WTC11 (cell line): ENCODE measurements at regions not wholly inside any gene's neighbourhood (a gene's known extent, or its start where the extent isn't known, plus 50 kb on each side); places are given as distances from the start of the nearest gene placed in this dataset.

Experiments
- ATAC-seq: fragments of 200-7000 bp; cut with Tn5 transposase; 2 replicates; pipeline ENCODE4 v1.10.0; 2021; ENCODE audit warnings: mild to moderate bottlenecking, moderate library complexity
- CTCF ChIA-PET: fragments of 300-600 bp; sonication (Branson Sonifier 250); formaldehyde crosslinking; loops from one replicate; lab custom pipeline; 2021; ENCODE audit warnings: antibody characterized with exemption; lab: Charles Lee
- POLR2A ChIA-PET: fragments of 350-600 bp; sonication (Branson Sonifier 250); formaldehyde crosslinking; loops from one replicate; lab custom pipeline; 2021; ENCODE audit warnings: antibody characterized with exemption; lab: Charles Lee
- DNase-seq: peaks from one replicate; pipeline ENCODE4 v3.0.0; 2021; ENCODE audit warnings: low spot score
- H3K27ac Mint-ChIP-seq: 2 replicates; pipeline ENCODE4 v1.8.0; 2021; ENCODE audit warnings: mixed read lengths
- H3K27me3 Mint-ChIP-seq: 2 replicates; pipeline ENCODE4 v1.8.0; 2021; ENCODE audit warnings: low read depth, mild to moderate bottlenecking, moderate library complexity, mixed read lengths
- H3K36me3 Mint-ChIP-seq: 2 replicates; pipeline ENCODE4 v1.8.0; 2021; ENCODE audit warnings: mixed read lengths
- H3K4me1 Mint-ChIP-seq: 2 replicates; pipeline ENCODE4 v1.8.0; 2022; ENCODE audit warnings: mixed read lengths
- H3K4me3 Mint-ChIP-seq: 2 replicates; pipeline ENCODE4 v1.8.0; 2021; ENCODE audit warnings: mild to moderate bottlenecking, moderate library complexity, mixed read lengths
- H3K9me3 Mint-ChIP-seq: 2 replicates; pipeline ENCODE4 v1.8.0; 2021; ENCODE audit warnings: mixed read lengths
- AR ChIP-seq: fragments of 250-450 bp; sonication (Bioruptor Pico); IDR thresholded peaks from 2 replicates; pipeline ENCODE4 v1.9.0; 2021; ENCODE audit warnings: mild to moderate bottlenecking
- CBFB ChIP-seq: sonication (generic); formaldehyde crosslinking; IDR thresholded peaks from 2 replicates; pipeline ENCODE4 v1.8.1; 2022; ENCODE audit warnings: mild to moderate bottlenecking, low read depth, missing genetic modification reagents
- E2F1 ChIP-seq: sonication (generic); formaldehyde crosslinking; IDR thresholded peaks from 2 replicates; pipeline ENCODE4 v1.8.0; 2022; ENCODE audit warnings: mild to moderate bottlenecking, missing genetic modification reagents
- EMX1 ChIP-seq: fragments of 250-450 bp; sonication (Bioruptor Pico); IDR thresholded peaks from 2 replicates; pipeline ENCODE4 v1.8.0; 2021; ENCODE audit warnings: mild to moderate bottlenecking
- ETV6 ChIP-seq: sonication (generic); formaldehyde crosslinking; IDR thresholded peaks from 2 replicates; pipeline ENCODE4 v1.8.1; 2022; ENCODE audit warnings: mild to moderate bottlenecking, missing genetic modification reagents
- GABPB1 ChIP-seq: sonication (generic); formaldehyde crosslinking; IDR thresholded peaks from 2 replicates; pipeline ENCODE4 v1.8.1; 2023; ENCODE audit warnings: mild to moderate bottlenecking, missing genetic modification reagents
- GTF2I ChIP-seq: fragments of 250-450 bp; sonication (Bioruptor Pico); conservative IDR thresholded peaks from 2 replicates; pipeline ENCODE4 v1.4.0; 2021; ENCODE audit warnings: mild to moderate bottlenecking
- JAZF1 ChIP-seq: fragments of 250-450 bp; sonication (Bioruptor Pico); IDR thresholded peaks from 2 replicates; pipeline ENCODE4 v1.9.0; 2021; ENCODE audit warnings: moderate library complexity, mild to moderate bottlenecking, inconsistent platforms
- JUN ChIP-seq: sonication (generic); formaldehyde crosslinking; IDR thresholded peaks from 2 replicates; pipeline ENCODE4 v1.8.0; 2023; ENCODE audit warnings: mild to moderate bottlenecking, missing genetic modification reagents
- NR3C1 ChIP-seq: sonication (generic); formaldehyde crosslinking; conservative IDR thresholded peaks from 2 replicates; pipeline ENCODE4 v1.8.1; 2023; ENCODE audit warnings: low read depth, mild to moderate bottlenecking, missing genetic modification reagents
- RELA ChIP-seq: sonication (generic); formaldehyde crosslinking; IDR thresholded peaks from 2 replicates; pipeline ENCODE4 v1.8.1; 2022; ENCODE audit warnings: missing genetic modification reagents, mild to moderate bottlenecking, borderline replicate concordance
- RORB ChIP-seq: fragments of 250-450 bp; sonication (Bioruptor Pico); IDR thresholded peaks from 2 replicates; pipeline ENCODE4 v1.9.0; 2021; ENCODE audit warnings: mild to moderate bottlenecking
- TEAD1 ChIP-seq: sonication (generic); formaldehyde crosslinking; IDR thresholded peaks from 2 replicates; pipeline ENCODE4 v1.8.0; 2022; ENCODE audit warnings: mild to moderate bottlenecking, missing genetic modification reagents
- ZNF317 ChIP-seq: sonication (generic); formaldehyde crosslinking; IDR thresholded peaks from 2 replicates; pipeline ENCODE4 v1.8.1; 2023; ENCODE audit warnings: low read depth, mild to moderate bottlenecking, moderate library complexity, missing genetic modification reagents, borderline replicate concordance
- ZNF671 ChIP-seq: fragments of 250-450 bp; sonication (Bioruptor Pico); IDR thresholded peaks from 2 replicates; pipeline ENCODE4 v1.8.0; 2021; ENCODE audit warnings: mild to moderate bottlenecking
- TF ChIP-seq, protein P1 (sequence below): sonication (generic); formaldehyde crosslinking; IDR thresholded peaks from 2 replicates; pipeline ENCODE4 v1.8.1; 2023; ENCODE audit warnings: mild to moderate bottlenecking, missing genetic modification reagents, borderline replicate concordance

DNA sequence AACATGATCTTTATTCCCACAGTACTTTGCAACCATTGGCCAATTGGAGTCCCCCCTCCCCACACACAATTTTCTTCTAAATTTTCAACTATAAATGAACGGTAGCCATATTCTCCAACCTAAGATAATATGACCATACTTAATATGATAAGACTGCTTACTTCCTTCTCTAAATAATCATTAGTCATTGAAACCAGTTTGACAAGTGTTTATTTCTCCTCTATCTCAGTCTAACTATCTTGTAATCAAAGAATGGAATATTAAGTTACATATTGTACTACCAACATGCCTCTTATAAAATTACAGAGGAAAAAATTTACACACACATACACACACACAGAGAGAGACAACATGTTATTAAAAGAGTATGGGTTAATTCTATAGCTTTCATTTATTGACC, 567.4 kb upstream of the TMPRSS15 start (continued):
- no peak for TF ChIP-seq GTF2I (CRISPR knock-in tag)
- no peak for TF ChIP-seq RORB (CRISPR knock-in tag)
- TF ChIP-seq, protein P1, sequence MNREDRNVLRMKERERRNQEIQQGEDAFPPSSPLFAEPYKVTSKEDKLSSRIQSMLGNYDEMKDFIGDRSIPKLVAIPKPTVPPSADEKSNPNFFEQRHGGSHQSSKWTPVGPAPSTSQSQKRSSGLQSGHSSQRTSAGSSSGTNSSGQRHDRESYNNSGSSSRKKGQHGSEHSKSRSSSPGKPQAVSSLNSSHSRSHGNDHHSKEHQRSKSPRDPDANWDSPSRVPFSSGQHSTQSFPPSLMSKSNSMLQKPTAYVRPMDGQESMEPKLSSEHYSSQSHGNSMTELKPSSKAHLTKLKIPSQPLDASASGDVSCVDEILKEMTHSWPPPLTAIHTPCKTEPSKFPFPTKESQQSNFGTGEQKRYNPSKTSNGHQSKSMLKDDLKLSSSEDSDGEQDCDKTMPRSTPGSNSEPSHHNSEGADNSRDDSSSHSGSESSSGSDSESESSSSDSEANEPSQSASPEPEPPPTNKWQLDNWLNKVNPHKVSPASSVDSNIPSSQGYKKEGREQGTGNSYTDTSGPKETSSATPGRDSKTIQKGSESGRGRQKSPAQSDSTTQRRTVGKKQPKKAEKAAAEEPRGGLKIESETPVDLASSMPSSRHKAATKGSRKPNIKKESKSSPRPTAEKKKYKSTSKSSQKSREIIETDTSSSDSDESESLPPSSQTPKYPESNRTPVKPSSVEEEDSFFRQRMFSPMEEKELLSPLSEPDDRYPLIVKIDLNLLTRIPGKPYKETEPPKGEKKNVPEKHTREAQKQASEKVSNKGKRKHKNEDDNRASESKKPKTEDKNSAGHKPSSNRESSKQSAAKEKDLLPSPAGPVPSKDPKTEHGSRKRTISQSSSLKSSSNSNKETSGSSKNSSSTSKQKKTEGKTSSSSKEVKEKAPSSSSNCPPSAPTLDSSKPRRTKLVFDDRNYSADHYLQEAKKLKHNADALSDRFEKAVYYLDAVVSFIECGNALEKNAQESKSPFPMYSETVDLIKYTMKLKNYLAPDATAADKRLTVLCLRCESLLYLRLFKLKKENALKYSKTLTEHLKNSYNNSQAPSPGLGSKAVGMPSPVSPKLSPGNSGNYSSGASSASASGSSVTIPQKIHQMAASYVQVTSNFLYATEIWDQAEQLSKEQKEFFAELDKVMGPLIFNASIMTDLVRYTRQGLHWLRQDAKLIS (CRISPR knock-in tag): no peak
- TF ChIP-seq JAZF1: no peak

DNA sequence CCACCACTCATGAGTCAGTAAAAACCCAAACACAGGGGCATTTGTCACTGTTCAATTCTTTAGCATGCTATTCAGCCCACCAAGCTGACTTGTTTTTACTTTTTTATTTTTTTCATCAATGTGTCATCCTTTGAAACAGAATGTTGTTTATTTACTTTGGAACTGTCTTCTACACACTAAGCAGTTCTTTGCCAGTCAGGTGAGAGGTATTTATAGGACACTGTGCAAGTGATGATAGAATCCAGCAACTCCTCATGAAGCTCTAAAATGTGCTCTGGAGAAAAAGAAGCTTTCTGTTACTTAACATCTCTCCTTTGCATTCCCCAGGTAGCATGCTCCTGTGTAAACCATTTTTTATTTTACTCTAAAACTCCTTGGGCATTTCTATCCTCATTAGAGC, 582.0 kb upstream of the TMPRSS15 start:
- Mint-ChIP-seq H3K4me1 (peaks cover 3% of the 10 kb centered on the region; the same call in 1 of the 2 replicates), H3K27ac (no peak overlapping the region), H3K36me3 (peaks cover 12% of the 10 kb centered on the region), H3K4me3 (no peak overlapping the region), H3K9me3 (peaks cover 38% of the 10 kb centered on the region), H3K27me3 (no peaks in the 10 kb centered on the region)
- CTCF ChIA-PET: no interaction called here
- ATAC-seq: no peak
- POLR2A ChIA-PET: no interaction called here
- DNase-seq: no peak
- no peak for TF ChIP-seq TEAD1 (CRISPR knock-in tag)
- TF ChIP-seq CBFB (CRISPR knock-in tag): no peak
- TF ChIP-seq GABPB1 (CRISPR knock-in tag): no peak
- TF ChIP-seq NR3C1 (CRISPR knock-in tag): no peak
- no peak for TF ChIP-seq JUN (CRISPR knock-in tag)
- TF ChIP-seq RELA (CRISPR knock-in tag): no peak
- TF ChIP-seq ZNF317 (CRISPR knock-in tag): no peak
- TF ChIP-seq AR: no peak
- TF ChIP-seq EMX1 (CRISPR knock-in tag): no peak

DNA sequence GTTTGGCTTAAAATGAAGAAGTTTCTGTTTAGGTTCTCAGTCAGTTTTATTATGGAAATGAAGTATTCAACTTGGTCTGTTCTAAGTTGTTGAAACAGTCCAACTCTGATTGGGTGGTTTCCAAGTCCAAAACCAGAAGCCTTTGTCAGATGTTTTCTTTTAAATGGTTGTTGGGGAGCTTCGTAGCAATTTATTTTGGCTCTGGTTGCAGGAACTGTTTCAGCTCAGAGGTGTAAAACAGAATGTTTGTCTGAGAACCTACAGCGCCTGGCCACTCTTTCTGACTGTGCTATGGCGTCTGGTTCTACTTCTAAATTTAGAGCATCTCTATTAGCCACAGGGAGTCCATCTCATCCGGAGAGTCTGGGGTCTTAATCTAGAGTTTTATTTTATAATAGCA, 582.6 kb upstream of the TMPRSS15 start:
- no peak for ATAC-seq
- ChIA-PET POLR2A (no interaction called here), CTCF (no interaction called here)
- no peak for DNase-seq
- no peak overlapping the region for H3K4me3 Mint-ChIP-seq
- H3K36me3 Mint-ChIP-seq: peaks cover 12% of the 10 kb centered on the region
- peaks cover 3% of the 10 kb centered on the region; the same call in 1 of the 2 replicates for H3K4me1 Mint-ChIP-seq
- no peaks in the 10 kb centered on the region for H3K27me3 Mint-ChIP-seq
- H3K9me3 Mint-ChIP-seq: peaks cover 38% of the 10 kb centered on the region
- no peak for TF ChIP-seq E2F1 (CRISPR knock-in tag)
- no peak for TF ChIP-seq TEAD1 (CRISPR knock-in tag)
- TF ChIP-seq ZNF671 (CRISPR knock-in tag): no peak
- no peak for TF ChIP-seq ETV6 (CRISPR knock-in tag)
- TF ChIP-seq, all 79 proteins: peak for 0
- H3K27ac Mint-ChIP-seq: no peak overlapping the region
